ENCODE measurements at regions not wholly inside any gene's neighbourhood (a gene's known extent, or its start where the extent isn't known, plus 50 kb on each side); places are given as distances from the start of the nearest gene placed in this dataset.
"Not testable (repeated sequence)": the region's sequence is repeated elsewhere in the genome, so short reads cannot be mapped to it uniquely, and the experiment has no call there.

- DNase-seq: no peak
These were observed 724.6 kb upstream of the NRP1 start for GRCh38 chr10:34058845-34059614.

GRCh38 chr10:34055410-34055985, 721.0 kb upstream of the NRP1 start:
- not testable (repeated sequence) for DNase-seq

- no peak for DNase-seq
These were observed 715.4 kb upstream of the NRP1 start for GRCh38 chr10:34049887-34050286.

- no peak for DNase-seq
These were observed 715.0 kb upstream of the NRP1 start for GRCh38 chr10:34049469-34049868.

GRCh38 chr10:34047389-34047788, 712.9 kb upstream of the NRP1 start:
- DNase-seq: no peak

- no peak for DNase-seq
These were observed 712.1 kb upstream of the NRP1 start for GRCh38 chr10:34046506-34047034.

GRCh38 chr10:34045571-34046190, 711.2 kb upstream of the NRP1 start:
- DNase-seq: no peak

GRCh38 chr10:34041871-34042270, 707.4 kb upstream of the NRP1 start:
- DNase-seq: no peak

- DNase-seq: no peak
These were observed 703.0 kb upstream of the NRP1 start for GRCh38 chr10:34037499-34037898.

GRCh38 chr10:34035241-34035790, 700.8 kb upstream of the NRP1 start:
- DNase-seq: not testable (repeated sequence)

GRCh38 chr10:34033078-34033477, 698.6 kb upstream of the NRP1 start:
- DNase-seq: no peak

GRCh38 chr10:34032564-34032963, 698.1 kb upstream of the NRP1 start:
- no peak for DNase-seq

- DNase-seq: no peak
These were observed 696.9 kb upstream of the NRP1 start for GRCh38 chr10:34031400-34031799.

- no peak for DNase-seq
These were observed 695.0 kb upstream of the NRP1 start for GRCh38 chr10:34029455-34029854.

- no peak for DNase-seq
These were observed 694.5 kb upstream of the NRP1 start for GRCh38 chr10:34028936-34029335.

GRCh38 chr10:34024693-34025425, 690.4 kb upstream of the NRP1 start:
- DNase-seq: no peak

- DNase-seq: no peak
These were observed 689.8 kb upstream of the NRP1 start for GRCh38 chr10:34024282-34024681.

- no peak for DNase-seq
These were observed 687.7 kb upstream of the NRP1 start for GRCh38 chr10:34022195-34022594.

- no peak for DNase-seq
These were observed 684.3 kb upstream of the NRP1 start for GRCh38 chr10:34018784-34019183.

- DNase-seq: no peak
These were observed 683.7 kb upstream of the NRP1 start for GRCh38 chr10:34018129-34018528.

GRCh38 chr10:34017281-34017680, 682.8 kb upstream of the NRP1 start:
- DNase-seq: no peak

- peak; percentile 8 for DNase-seq
These were observed 682.1 kb upstream of the NRP1 start for GRCh38 chr10:34016576-34016975.

- DNase-seq: no peak
These were observed 681.2 kb upstream of the NRP1 start for GRCh38 chr10:34015700-34016099.
